GM18505 (cell line): ENCODE measurements at regions not wholly inside any gene's neighbourhood (a gene's known extent, or its start where the extent isn't known, plus 50 kb on each side); places are given as distances from the start of the nearest gene placed in this dataset.
"Not testable (repeated sequence)": the region's sequence is repeated elsewhere in the genome, so short reads cannot be mapped to it uniquely, and the experiment has no call there.

Experiments used
- ATAC-seq: cut with Tn5 transposase; IDR thresholded peaks from one replicate; pipeline ENCODE4 v1.9.1; 2021; ENCODE audit not compliant: unreplicated experiment
- POLR2A ChIP-seq: IDR thresholded peaks from 4 replicates; pipeline ENCODE4 v1.6.1; 2011; ENCODE audit warnings: borderline replicate concordance; ENCODE audit not compliant: insufficient read depth, insufficient read length; ENCODE audit errors: extremely low read depth

GRCh38 chr2:125746321-125747164 lies 909.4 kb upstream of the GYPC start:
- TF ChIP-seq POLR2A, result no peak
- ATAC-seq, result no peak

- no peak for TF ChIP-seq POLR2A
- ATAC-seq, result no peak
These were observed 908.9 kb upstream of the GYPC start for GRCh38 chr2:125747165-125747425.

GRCh38 chr2:125756431-125756830 lies 899.5 kb upstream of the GYPC start:
- TF ChIP-seq POLR2A, result no peak
- ATAC-seq, result no peak

- TF ChIP-seq POLR2A, result no peak
- ATAC-seq, result no peak
These were observed 859.2 kb upstream of the GYPC start for GRCh38 chr2:125796784-125797183.

GRCh38 chr2:125797192-125797591 lies 858.8 kb upstream of the GYPC start:
- TF ChIP-seq POLR2A, result no peak
- ATAC-seq, result no peak

GRCh38 chr2:125822746-125823145 lies 833.2 kb upstream of the GYPC start:
- ATAC-seq, result no peak
- no peak for TF ChIP-seq POLR2A

- not testable (repeated sequence) for ATAC-seq
These were observed 830.2 kb upstream of the GYPC start for GRCh38 chr2:125825781-125826180.

GRCh38 chr2:125837128-125837527 lies 818.8 kb upstream of the GYPC start:
- ATAC-seq, result no peak
- TF ChIP-seq POLR2A, result no peak

GRCh38 chr2:125837611-125838010 lies 818.3 kb upstream of the GYPC start:
- ATAC-seq, result no peak
- no peak for TF ChIP-seq POLR2A

- TF ChIP-seq POLR2A, result no peak
- ATAC-seq, result no peak
These were observed 816.0 kb upstream of the GYPC start for GRCh38 chr2:125839945-125840344.

- TF ChIP-seq POLR2A, result no peak
- no peak for ATAC-seq
These were observed 813.9 kb upstream of the GYPC start for GRCh38 chr2:125842041-125842440.

- no peak for TF ChIP-seq POLR2A
These were observed 805.4 kb upstream of the GYPC start for GRCh38 chr2:125850541-125850940.

GRCh38 chr2:125852364-125852763 lies 803.6 kb upstream of the GYPC start:
- no peak for TF ChIP-seq POLR2A
- ATAC-seq, result no peak

More at GRCh38 chr2:125850541-125850940, 805.4 kb upstream of the GYPC start:
- no peak for ATAC-seq

- ATAC-seq, result no peak
- no peak for TF ChIP-seq POLR2A
These were observed 802.3 kb upstream of the GYPC start for GRCh38 chr2:125853626-125854025.

GRCh38 chr2:125855204-125855603 lies 800.8 kb upstream of the GYPC start:
- ATAC-seq, result no peak
- no peak for TF ChIP-seq POLR2A
